GM19238 (cell line): ENCODE measurements at regions not wholly inside any gene's neighbourhood (a gene's known extent, or its start where the extent isn't known, plus 50 kb on each side); places are given as distances from the start of the nearest gene placed in this dataset.

Source experiments
- DNase-seq: peaks from one replicate; pipeline ENCODE4 v3.0.0; 2011; ENCODE audit warnings: low spot score; ENCODE audit not compliant: insufficient read length

DNA sequence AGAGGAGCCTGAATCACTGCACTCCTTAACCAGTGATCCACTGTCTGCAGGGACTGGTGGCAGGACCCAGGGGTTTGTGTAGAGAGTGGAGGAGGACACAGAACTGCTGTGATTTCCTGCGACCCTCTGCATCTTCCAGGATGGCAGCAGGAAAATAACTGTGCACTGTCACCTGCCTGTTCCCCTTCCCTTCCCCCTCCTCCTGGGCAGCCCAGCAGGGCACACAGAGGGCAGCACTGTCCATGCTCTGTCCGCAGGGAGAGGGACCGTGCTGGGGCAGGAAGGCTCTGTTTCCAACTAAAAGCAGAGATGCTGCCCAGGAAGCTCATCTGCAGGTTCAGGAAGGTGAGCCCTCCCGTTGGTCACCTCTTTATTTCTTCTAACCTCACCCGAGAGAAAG is 168.7 kb downstream of the ZBTB18 start:
- no peak for DNase-seq

DNA sequence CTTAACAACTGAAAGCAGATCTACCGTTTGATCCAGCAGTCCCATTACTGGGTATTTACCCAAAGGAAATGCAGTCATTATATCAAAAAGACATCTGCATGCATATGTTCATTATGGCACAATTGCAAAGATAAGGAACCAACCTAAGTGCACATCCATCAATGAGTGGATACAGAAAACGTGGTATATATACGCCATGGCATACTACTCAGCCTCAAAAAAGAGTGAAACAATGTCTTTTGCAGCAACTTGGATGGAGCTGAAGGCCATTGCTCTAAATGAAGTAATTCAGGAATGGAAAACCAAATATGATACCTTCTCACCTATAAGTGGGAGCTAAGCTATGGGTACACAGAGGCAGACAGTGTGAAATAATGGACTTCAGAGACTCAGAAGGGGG is 169.3 kb downstream of the ZBTB18 start:
- no peak for DNase-seq

DNA sequence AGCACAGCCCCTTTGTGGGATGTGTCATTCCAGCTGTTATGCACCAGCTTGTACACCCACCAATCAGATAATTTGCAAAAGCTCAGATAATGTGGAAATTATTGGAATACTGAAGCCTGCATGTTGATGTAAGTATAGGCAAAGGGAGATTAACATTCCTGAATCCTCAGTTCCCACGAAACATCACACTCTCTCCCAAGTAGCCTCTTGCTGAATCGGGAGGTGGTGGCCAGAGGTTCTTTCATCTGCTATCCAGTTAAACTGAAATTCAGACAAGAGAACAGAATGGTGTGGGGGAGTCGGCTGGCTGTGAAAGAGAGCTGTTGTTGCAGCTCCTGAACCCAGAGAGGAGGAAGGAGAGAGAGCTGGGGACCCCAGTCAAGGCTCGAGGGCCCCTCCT is 170.9 kb downstream of the ZBTB18 start:
- no peak for DNase-seq

DNA sequence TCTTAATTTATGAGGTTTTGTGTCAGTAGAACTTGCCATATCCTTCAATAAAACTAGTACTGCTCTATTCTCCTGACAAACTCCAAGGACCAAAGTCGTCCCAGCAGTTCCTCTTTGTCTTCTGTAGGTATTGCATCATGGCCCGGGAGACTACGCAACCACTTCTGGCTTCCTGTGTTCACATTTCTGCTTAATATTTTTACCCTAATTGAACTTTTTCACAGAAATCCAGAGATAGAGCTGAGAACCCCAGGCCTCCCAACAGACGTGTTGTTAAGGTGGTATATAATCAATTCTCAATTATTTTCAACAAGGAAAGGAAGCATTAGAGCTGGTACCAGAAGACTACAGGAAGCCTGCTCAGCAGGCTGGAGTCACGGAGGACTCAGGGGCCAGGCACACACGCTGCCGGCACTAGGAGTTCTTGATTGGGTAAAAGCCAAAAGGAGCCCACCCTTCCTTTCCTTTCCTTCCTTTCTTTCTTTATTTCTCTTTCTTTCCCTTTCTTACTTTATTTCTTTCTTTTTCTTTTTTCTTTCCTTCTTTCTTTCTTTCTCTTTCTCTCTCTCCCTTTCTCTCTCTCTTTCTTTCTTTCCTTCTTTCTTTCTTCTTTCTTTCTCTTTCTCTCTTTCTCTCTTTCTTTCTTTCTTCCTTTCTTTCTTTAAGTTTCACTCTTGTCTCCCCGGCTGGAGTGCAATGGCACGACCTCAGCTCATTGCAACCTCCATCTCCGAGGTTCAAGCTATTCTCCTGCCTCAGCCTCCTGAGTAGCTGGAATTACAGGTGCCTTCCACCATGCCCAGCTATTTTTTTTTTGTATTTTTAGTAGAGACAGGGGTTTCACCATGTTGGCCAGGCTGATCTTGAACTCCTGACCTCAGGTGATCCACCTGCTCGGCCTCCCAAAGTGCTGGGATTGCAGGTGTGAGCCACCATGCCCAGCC is 173.7 kb downstream of the ZBTB18 start:
- DNase-seq, result no peak

DNA sequence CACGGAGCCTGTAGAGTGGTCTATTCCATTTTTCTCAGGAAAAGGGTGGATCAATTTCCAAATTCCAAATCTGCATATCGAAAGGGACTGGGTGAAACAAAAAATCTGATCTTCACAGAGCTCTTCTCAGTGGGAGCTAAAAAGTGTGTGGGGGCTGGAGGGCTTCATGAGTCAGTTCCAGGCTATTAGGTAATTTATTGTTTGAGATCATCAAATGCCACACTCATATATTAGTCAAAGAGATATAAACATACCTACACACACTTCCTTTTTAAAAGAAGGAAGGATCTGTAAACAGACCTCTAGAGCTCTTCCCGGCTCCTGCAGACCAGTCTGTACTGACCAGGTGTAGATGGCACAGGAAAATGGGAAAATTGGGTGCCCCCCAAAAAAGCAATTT is 175.4 kb downstream of the ZBTB18 start:
- no peak for DNase-seq

DNA sequence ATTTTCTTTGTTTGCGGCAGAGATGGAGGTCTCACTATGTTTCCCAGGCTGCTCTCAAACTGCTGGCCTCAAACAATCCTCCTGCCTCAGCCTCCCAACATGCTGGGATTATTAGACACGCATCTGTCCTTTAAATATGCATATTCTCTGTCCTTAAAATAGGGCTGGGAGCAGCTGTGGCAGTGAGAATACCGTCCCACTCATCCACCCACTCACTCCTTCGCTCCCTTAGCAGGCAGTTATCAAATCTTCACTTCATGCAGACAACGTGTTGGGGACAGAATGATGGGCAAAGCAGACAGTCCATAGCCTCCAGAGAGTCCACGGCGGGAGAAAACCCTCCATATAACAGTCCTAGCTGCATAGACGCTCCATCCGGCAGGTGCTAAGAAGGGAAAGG is 179.4 kb downstream of the ZBTB18 start:
- no peak for DNase-seq

DNA sequence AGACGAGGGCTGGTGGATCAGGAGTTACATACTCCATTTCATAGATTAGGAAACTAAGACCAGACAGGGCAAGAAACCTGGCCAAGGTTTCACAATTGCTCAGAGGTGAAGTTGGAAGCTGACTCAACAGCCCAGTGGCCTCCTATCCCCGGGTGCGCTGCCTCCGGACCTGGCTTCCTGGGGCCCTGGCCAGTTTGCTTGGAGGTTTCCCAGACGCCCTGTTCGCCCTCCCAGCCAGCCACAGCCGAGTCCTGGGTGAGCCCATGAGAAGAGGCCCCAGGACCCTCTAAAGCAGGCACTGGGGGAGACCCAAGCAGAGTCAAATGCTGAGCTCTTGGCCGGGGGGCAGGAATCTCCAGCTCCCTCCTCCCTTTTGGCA is 180.1 kb downstream of the ZBTB18 start:
- DNase-seq, result no peak

DNA sequence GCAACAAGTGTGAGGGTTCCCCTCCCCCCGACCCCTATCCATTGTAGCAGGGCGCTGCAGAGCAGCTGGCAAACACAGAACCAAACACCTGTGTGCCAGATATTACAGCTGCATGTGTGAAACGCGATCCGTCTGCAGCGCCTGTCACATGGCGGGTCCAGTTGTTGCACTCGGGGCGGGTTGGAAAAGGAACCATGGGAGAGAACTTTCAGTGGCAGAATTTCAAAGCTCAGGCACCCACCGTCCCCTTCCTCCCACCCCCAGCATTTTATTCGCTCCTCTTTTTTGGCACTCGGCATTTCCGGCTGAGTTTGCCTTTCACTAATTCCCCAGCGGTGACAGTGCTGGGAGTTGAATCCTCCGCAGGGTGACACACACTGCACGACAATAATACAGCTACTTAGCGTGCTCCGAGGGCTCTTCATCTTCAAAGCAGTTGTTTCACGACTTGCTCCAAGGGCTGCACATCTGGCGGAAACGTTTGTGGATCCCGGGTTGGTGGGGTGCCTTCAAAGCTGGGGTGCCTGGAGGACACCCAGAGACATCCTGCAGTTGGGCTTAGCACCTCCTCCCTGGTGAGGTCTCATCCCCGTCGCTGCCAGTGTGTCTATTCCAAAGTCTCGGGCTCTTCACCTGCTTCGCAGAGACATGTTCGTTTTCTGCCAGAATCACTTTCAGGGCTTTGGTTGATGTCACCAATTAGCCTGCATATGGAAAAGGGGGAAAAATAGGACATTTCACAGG is 180.7 kb downstream of the ZBTB18 start:
- no peak for DNase-seq

DNA sequence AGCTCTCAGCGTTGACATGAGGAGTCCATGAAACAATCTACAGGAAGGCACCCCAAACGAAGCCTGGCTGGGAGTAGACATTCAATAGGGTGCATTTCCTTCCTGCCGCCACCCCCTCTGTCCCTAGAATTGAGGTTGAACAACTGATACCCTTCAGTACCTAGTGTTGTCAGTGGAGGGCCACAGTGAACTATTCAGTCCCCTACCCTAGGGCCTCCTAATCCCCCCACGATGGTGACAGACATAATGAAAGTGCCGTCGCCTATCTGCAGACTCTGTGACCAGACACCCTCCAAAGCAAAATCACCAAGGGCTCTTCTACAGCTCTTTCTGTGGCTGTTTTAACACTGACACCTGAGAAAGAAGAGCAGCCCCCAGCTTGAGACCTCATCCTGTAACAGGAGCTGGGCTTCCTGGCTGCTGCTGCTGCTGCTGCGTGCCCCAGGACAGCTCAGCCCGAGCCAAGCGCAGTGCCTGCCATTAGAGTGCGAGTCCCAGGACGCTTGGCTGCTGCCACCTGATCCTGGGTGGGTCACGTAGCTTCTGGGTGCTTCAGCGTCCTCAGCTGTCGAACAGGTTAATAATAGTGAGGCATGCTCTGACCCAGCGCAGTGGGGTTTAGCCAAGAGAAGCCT is 183.0 kb downstream of the ZBTB18 start:
- no peak for DNase-seq

DNA sequence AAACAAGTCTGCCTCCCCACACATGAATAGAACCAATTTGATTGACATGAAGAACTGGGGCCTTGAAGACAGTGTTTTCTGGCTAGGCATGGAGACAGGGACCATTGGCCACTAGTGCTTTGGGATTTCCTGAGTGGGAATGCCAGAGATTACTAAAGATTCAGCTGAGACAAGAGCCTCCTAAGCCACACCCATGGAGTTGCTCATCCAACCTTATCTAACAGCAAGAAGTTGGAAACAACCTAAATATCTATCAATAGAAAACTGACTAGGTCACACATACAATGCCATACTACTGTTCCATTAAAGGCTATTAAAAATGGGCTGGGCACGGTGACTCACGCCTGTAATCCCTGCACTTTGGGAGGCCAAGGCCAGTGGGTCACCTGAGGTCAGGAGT is 184.1 kb downstream of the ZBTB18 start:
- no peak for DNase-seq

DNA sequence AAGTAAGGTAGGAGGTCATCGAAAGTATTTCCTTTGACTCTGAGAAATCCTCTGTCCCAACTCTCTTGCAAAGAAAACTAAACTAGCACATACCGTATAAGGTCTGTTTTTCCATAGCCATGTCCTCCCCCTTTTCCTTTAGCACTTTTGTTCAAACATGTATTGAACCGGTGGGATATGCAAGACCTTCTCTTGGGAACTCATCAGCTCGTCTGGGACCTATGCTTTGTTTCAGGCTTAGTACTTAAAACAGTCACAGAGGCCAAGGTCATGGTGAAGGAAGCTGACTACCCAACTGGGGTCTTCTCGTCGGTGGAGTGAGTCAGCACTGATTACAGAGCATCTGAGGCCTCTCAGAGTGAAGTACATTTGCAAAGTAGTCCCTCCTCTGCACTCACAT is 185.0 kb downstream of the ZBTB18 start:
- no peak for DNase-seq

DNA sequence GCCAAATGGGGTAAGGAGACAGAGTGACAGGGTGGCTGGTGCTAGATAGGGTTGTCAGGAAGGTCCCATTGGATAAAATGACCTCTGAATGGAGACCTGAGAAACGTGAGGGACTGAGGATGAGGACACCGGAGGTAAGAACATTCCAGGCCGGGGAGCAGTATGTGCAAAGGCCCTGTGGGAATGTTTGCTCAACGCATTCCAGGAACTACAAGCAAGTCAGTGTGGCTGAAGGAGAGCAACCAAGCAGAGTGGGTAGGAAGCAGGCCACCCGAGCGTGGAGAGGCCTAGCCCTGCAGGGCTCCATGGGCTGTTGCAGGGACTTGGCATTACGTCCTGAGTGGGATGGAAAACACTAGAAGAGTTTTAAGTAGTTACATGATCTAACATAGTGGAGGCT is 185.6 kb downstream of the ZBTB18 start:
- DNase-seq, result no peak

DNA sequence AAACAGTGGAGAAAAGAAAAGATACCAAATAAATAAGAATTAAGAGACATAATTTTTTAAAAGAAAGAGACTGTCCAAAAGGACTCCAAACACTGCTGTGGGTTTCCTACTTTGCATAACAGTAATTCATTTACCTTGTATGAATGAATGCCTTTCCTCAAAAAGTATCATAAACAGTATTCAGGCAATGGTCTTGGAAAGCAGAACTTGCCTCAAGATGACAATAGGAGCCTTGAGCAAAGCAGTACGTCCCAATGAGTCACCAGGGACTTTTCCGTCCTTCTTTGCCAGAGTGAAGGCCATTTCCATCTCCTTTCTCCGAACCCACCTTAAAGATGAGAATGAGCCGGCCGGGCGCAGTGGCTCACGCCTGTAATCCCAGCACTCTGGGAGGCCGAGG is 186.4 kb downstream of the ZBTB18 start:
- DNase-seq, result no peak

DNA sequence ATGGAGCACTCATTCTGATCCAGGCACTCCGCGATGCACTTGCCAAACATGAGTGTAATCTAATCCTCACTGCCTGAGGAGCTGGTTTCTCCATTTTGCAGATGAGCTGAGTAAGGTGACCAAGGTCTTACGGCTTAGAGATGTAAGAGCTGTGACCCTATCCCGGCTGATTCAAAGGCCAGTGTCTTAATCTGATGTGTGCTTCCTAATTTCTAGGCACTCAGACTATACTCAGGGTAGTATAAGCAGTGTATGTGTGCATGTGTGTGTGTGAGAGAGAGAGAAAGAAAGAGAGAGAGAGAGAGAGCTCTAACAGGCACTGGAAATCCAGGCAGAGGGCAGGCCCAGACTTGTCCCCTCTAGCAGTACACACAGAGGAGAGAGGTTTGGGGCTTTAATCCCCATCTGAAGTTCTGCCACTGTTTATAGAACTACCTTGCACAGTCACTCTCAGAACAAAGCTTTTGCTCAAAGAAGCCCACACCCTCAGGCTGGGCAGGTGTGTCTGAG is 188.2 kb downstream of the ZBTB18 start:
- DNase-seq, result no peak

DNA sequence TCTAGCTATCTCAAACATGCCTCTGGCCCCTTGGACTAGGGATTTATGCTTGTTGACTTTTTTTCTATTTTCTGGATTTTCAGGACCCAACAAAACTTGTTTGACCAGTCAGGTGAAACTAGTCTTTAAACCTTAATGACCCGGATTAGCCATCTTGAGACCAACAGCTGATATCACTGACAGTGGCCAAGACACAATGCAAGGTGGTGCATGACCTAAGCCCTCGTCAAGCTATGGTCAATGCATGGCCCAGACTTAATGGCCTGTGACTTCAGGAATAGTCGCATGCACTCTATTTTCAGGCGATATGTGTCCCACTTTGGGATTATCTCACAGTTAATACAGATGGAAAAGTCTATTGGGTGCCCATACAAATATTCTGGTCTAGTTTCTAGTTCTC is 190.4 kb downstream of the ZBTB18 start:
- no peak for DNase-seq

DNA sequence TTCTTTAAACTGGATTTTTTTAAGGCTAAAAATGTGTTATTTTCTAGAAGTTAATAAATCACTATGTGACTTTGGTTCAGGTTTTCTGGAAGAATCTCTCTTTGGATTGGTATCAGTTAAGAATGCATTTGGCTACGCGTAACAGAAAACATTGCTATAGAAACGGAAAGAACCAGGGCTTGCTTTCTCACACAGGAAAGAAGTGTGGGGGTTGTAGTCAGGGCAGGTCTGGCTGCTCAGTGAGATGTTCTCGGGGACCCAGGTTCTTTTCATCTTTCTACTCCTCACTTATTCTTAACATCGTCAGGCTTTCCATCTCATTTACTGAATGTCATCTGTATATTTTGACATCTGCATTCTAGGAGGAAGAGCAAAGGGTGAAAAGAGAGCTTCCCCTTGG is 191.4 kb downstream of the ZBTB18 start:
- DNase-seq, result no peak

DNA sequence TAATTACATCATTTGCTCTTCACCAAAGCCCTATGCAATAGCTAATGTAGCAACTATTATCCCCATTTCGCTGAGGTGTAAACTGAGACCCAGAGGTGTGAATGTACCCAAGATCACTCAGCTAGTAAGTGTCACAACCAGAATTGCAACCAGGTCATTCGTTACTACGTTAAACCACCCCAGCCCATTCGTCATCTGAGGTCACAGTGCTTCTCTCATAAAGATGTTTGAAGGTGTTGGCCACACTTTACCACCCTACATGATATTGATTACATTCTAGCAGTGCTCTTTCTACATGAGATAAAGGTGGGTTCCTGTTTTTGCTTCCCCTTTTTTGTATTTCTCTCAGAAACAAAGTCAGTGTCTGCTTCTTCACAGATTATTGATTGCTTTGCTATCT is 195.3 kb downstream of the ZBTB18 start:
- no peak for DNase-seq

DNA sequence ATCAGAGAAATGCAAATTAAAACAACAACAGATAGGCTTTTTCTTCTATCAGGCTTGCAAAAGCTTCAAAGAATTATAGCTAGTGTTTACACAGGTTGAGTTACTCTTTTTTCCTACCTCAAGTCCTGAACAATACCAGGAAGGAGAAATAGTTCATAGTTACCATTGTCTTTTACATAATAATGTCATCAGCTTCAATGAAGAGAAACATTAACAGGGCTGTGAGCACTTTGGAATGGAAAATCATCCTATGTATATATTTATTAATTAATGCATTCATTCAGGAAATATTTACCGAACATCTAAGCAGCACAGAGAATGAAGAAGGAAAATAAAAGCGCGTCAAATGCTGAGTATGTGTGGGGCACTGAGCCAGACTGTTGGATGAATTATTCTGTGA is 197.3 kb downstream of the ZBTB18 start:
- no peak for DNase-seq

DNA sequence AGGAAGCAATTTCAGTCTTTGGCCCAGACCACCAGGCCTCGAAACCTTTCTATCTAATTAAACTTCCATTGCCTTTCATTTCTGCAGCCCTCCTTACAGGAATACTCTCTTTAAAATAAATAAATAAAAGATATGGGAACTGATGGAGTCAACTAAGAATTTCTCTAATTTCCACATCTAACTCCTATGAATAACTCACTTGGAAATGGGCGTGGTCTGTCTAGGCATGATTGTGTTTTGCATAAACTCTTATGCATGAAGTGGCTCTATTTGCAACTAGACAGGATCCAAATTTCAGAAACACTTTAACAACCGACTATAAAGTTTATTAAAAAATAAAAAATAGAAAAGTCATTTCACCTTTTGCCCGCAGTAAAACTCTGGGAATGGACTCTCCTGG is 199.5 kb downstream of the ADSS2 start:
- no peak for DNase-seq

DNA sequence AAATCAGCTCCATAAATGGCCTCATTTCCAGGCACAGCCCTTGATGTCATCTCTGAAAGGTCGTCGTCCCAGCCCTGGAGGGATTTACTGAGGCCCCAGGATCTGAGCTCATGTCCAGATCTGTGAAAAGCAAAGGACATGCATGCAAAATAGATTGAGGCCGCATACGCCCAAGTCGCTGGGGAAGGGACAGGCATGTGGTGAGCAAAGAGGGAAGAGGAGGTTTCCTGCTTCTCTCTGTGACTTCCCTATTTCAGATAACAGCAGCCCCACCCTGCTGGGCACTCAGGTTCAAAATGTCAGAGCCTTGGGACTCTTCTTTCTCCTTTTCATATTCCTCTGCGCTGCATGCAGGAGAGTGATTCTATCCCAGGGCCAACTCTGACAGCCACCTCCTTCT is 197.2 kb downstream of the ADSS2 start:
- no peak for DNase-seq

DNA sequence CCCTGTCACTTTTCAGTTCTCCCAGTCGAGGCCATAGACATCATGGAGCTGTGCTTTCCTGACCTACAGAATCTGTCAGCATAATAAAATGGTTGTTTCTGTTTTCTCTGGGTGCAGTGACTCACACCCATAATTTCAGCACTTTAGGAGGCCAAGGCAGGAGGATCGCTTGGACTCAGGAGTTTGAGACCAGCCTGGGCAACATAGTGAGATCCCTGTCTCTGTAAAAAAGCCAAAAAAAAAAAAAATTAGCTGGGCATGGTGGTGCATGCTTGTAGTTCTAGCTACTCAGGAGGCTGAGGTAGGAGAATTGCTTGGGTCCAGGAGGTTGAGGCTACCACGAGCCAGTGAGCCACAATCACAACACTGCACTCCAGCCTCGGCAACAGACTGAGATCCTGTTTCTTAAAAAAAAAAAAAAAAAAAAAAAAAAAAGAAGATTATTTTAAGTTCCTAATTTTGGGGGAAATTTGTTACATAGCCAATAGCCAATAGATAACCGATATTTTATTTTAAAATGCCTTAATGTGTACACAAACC is 196.2 kb downstream of the ADSS2 start:
- no peak for DNase-seq
